ENCODE measurements at regions not wholly inside any gene's neighbourhood (a gene's known extent, or its start where the extent isn't known, plus 50 kb on each side); places are given as distances from the start of the nearest gene placed in this dataset.

GRCh38 chr2:133794114-133794513 is 225.9 kb upstream of the NCKAP5 start:
- DNase-seq (ENCODE audit: low read depth) = no peak
- TF ChIP-seq, protein P1, sequence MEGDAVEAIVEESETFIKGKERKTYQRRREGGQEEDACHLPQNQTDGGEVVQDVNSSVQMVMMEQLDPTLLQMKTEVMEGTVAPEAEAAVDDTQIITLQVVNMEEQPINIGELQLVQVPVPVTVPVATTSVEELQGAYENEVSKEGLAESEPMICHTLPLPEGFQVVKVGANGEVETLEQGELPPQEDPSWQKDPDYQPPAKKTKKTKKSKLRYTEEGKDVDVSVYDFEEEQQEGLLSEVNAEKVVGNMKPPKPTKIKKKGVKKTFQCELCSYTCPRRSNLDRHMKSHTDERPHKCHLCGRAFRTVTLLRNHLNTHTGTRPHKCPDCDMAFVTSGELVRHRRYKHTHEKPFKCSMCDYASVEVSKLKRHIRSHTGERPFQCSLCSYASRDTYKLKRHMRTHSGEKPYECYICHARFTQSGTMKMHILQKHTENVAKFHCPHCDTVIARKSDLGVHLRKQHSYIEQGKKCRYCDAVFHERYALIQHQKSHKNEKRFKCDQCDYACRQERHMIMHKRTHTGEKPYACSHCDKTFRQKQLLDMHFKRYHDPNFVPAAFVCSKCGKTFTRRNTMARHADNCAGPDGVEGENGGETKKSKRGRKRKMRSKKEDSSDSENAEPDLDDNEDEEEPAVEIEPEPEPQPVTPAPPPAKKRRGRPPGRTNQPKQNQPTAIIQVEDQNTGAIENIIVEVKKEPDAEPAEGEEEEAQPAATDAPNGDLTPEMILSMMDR (conservative IDR thresholded peaks at IDR 0.05; ENCODE audit: low read length) = no peak
- no peak overlapping the region for H3K4me3 ChIP-seq (ENCODE audit: low read length)

- no peak overlapping the region for H3K4me3 ChIP-seq (ENCODE audit: low read length)
- no peak for DNase-seq (ENCODE audit: low read depth)
- TF ChIP-seq, protein P1 (conservative IDR thresholded peaks at IDR 0.05; ENCODE audit: low read length) = no peak
Measured at GRCh38 chr2:133801946-133802345, 233.7 kb upstream of the NCKAP5 start.

DNA sequence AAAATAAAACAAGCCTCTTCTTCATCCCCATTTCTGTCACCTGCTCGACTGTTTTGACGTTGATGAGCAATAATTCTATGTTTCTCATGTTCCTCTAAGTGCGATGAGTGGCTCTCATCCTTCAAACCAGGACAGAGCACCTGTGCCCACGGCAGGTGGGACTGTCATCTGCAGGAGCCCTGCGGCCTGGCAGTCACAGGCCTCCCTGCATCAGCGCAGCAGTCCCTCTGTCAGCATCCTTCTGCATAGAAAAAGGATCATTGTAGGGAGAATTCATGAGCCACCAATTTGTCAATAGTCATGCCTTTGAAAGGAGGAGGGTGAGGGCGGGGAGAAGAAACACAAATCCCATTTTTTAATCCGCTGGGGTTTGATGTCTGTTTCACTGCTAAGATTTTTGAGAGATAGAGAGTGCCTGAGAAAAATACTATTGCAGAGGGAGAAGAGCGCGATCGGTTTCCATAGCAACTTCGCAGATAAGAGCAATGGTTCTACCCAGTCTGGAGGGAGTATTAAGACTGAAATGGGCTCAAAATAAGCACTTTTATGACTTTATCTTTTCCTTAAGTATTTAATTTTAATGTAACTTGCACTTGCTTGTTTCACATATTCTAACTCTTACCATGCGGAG is 234.3 kb upstream of the NCKAP5 start:
- no peak overlapping the region for H3K4me3 ChIP-seq (ENCODE audit: low read length)
- TF ChIP-seq, protein P1 (conservative IDR thresholded peaks at IDR 0.05; ENCODE audit: low read length) = no peak
- DNase-seq (ENCODE audit: low read depth) = no peak

GRCh38 chr2:133806564-133806963 is 238.3 kb upstream of the NCKAP5 start:
- no peak overlapping the region for H3K4me3 ChIP-seq (ENCODE audit: low read length)
- DNase-seq (ENCODE audit: low read depth) = no peak
- TF ChIP-seq, protein P1 (conservative IDR thresholded peaks at IDR 0.05; ENCODE audit: low read length) = no peak

GRCh38 chr2:133809485-133809884 is 241.2 kb upstream of the NCKAP5 start:
- no peak for DNase-seq (ENCODE audit: low read depth)
- H3K4me3 ChIP-seq (ENCODE audit: low read length) = no peak overlapping the region
- TF ChIP-seq, protein P1 (conservative IDR thresholded peaks at IDR 0.05; ENCODE audit: low read length) = no peak

- no peak overlapping the region for H3K4me3 ChIP-seq (ENCODE audit: low read length)
- TF ChIP-seq, protein P1 (conservative IDR thresholded peaks at IDR 0.05; ENCODE audit: low read length) = no peak
- DNase-seq (ENCODE audit: low read depth) = no peak
Measured at GRCh38 chr2:133810559-133810958, 242.3 kb upstream of the NCKAP5 start.

DNA sequence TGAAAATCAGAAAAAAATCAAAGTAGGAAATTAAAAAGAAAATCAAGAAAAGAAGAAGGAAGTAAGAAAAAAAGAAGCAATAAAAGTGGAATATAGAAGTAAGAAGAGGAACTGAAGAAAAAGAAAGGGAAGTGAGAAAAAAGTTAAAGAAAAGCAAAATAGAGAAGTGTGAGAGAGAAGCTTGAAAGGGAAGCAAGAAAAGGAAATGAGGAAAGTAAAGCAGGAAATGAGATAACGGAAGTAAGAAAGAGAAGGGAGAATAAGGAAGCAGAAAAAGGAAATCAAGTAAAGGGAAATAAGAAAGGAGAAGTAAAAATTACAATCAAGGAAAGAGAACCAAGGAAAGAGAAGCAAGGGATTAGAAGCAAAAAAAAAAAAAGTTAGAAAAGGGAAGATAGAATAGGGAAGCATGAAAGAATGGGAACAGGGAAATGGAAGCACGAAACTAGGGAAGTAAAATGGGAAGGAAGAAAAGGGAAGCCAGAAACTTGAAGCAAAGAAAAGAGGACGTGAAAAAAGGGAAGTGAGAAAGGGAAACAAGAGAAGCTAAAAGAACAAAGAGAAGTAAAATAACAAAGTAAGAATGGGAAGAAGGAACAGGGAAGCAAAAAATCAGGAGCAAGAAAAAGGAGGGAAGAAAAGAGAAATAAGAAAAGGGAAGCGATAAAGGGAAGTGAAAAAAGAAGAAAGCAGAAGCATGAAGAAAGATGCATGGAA is 243.3 kb upstream of the NCKAP5 start:
- TF ChIP-seq, protein P1 (conservative IDR thresholded peaks at IDR 0.05; ENCODE audit: low read length) = no peak
- no peak overlapping the region for H3K4me3 ChIP-seq (ENCODE audit: low read length)
- no peak for DNase-seq (ENCODE audit: low read depth)
